ENCODE measurements at regions not wholly inside any gene's neighbourhood (a gene's known extent, or its start where the extent isn't known, plus 50 kb on each side); places are given as distances from the start of the nearest gene placed in this dataset.

- TF ChIP-seq SRF (IDR thresholded peaks at IDR 0.05; ENCODE audit: low read depth, low read length) (no peak), POLR2A (IDR thresholded peaks at IDR 0.05; ENCODE audit: control extremely low read depth in 1 of 2, low read depth in 2 of 2, low read length in 2 of 2) (no peak), CEBPB (IDR thresholded peaks at IDR 0.05; ENCODE audit: low read depth, low read length) (no peak), EP300 (IDR thresholded peaks at IDR 0.05; ENCODE audit: borderline replicate concordance in 1 of 2, low read depth in 2 of 2, low read length in 2 of 2) (no peak)
Measured at GRCh38 chr7:46243406-46243805, 322.3 kb upstream of the IGFBP3 start.

Data from H1 (cell line).